ENCODE measurements at regions not wholly inside any gene's neighbourhood (a gene's known extent, or its start where the extent isn't known, plus 50 kb on each side); places are given as distances from the start of the nearest gene placed in this dataset.
"Not testable (repeated sequence)": the region's sequence is repeated elsewhere in the genome, so short reads cannot be mapped to it uniquely, and the experiment has no call there.

GRCh38 chr1:25022361-25023189 is 92.5 kb upstream of the RUNX3 start:
- peak; percentile 86 to 88 for DNase-seq (ENCODE audit: low read depth in 2 of 2)

DNA sequence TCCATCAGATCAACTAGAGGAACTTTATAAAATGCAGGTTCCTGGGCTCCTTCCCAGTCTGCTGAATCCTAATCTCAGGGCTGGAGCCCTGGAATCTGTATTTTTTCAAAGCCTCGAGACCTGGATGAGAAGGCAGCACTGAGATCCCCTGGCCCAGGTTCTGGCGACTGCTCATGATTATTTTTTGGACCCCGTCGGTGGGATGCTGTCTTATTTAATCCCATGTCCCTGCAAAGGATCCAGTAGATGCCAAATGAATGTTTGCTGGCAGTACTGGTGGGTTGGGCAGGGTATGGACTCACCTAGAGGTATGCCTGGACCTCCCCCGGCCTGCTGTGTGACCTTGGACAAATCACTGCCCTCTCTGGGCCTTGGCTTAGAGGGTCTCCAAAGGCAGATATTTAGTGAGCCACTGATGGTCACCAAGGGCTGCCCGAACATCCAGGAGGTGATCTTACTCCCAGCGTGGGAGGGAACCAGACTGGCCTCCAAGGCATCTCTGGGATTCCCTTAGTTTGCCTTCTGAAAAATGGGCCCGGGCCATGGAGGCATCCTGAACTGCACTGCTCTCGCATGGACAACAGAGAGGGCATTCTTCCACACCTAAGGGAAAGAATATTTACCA is 91.6 kb upstream of the RUNX3 start:
- no peak for DNase-seq (ENCODE audit: low read depth in 2 of 2)

DNA sequence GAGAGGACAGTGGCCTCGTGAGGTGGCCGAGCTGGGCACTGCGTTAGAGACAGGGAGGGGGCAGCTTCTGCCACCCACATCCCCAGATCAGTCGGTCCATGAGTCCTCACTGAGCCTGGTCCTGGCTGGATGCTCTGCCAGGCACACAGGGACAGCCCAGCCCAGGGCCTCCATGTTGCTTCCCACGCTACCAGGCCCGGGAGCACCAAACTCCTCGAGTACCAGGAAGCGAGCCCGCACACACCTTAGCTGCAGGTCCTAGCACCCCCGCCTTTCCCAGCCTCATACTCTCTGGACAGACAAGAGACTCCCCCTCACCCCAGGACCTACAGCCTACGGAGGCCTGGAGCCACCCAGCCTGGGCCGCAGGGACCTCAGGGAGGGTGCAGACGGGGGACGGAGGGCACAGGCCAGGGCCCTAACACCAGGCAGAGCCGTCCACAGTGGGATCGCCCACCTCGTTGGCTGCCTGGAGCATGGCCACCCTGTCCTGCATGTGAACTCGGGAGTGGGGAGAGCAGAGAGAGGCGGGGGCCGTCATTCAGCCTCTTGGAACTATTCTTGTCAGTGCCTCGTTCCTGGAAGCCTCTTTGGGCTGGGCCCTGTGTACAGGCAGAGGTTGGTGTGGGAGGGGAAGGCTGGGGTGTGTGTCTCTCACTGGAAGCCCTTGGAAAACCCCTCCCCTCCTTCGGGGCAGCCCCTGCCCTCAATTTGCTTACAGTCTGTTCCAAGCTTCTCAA is 90.9 kb upstream of the RUNX3 start:
- no peak for DNase-seq (ENCODE audit: low read depth in 2 of 2)

DNA sequence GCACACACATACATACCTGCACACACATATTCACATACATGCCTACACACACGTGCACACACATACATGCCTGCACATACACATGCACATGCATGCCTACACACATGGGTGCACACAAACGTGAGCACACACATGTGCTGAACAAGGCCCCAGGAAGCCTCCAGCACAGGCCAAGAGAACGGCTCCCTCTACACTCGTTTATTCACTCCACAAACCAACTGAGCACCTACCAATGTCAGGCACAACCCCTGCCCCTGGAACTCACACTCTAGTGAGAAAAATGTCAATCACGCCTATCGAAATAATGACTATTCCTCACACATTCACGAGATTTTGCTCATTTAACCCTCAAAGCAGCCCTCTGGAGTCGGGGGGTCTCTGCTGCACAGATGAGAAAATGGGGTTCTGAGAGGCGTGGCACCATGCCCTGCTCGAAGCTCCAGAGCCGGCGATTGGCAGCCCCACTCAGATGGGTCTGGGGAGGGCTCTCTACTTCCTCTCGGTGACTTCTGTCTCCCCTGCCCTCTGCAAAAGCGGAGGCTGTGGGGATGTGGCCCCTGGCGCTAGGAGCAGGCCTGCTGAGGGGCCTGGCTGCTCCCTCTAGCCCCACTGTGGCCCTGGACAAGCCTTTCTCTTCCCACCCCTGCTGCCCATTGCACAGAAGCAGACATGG is 90.2 kb upstream of the RUNX3 start:
- no peak for DNase-seq (ENCODE audit: low read depth in 2 of 2)

DNA sequence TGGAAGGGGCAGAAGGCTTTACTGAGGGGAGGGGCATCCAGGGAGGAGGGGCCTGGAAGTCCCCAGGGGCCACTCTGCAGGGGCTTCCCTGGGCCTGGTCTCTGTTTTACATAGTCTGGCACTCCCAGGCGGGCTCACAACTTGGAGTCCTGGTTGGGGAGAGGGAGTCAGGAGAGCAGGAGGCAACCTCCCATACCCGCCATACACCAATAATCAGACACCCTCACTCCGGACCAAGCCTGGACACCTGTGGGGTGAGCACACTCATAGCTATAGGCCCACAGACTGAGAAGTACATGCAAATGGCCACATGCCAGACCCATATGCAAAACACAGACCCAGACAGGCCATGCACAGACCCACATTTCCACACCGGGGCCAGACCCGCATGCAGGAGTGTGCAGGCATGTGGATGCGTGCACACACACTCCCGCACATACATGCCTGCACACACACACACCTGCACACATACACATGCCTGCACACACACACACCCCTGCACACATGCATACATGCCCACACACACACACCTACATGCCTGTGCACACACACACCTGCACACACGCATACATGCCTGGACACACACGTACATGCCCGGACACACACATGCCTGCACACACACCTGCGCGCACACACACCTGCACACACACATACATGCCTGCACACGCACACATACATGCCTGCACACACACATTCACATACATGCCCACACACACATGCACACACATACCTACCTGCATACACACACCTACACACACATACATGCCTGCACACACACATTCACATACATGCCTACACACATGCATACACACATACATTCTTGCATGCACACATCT is 89.5 kb upstream of the RUNX3 start:
- no peak for DNase-seq (ENCODE audit: low read depth in 2 of 2)

GRCh38 chr1:25018943-25019336 is 88.9 kb upstream of the RUNX3 start:
- DNase-seq (ENCODE audit: low read depth in 2 of 2) = no peak

GRCh38 chr1:25018110-25018735 is 88.1 kb upstream of the RUNX3 start:
- no peak for DNase-seq (ENCODE audit: low read depth in 2 of 2)

DNA sequence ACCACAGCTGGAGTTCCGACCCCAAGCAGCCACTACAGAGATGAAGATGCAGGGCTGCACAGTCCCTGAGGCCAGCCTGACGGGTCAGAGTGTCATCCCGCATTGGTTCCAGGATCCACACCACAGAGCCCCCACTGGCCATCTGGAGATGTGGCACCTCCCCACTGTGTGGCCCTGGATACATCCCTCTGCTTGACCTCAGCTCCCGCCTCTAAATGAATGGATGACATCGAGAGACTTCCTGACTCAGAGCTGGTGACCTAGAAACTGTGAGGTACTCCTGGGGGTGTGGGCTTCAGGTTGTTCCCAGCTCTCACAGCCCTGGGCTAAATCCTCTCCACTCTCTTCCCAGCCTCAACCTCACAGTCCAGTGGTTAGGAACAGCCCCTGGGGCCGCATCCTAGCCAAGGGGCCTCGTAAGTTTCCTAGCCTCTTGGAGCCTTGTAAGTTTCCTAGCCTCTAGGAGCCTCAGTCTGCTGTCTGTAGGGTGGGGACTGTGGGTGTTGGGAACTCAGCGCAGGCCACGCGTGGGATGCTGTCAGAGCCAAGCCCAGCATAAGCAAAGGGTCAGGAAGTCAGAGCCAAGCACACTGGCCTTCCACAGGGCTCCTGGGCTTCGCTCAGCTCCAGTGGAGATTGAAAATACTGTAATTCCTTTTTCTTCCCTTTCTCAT is 87.5 kb upstream of the RUNX3 start:
- no peak for DNase-seq (ENCODE audit: low read depth in 2 of 2)

DNA sequence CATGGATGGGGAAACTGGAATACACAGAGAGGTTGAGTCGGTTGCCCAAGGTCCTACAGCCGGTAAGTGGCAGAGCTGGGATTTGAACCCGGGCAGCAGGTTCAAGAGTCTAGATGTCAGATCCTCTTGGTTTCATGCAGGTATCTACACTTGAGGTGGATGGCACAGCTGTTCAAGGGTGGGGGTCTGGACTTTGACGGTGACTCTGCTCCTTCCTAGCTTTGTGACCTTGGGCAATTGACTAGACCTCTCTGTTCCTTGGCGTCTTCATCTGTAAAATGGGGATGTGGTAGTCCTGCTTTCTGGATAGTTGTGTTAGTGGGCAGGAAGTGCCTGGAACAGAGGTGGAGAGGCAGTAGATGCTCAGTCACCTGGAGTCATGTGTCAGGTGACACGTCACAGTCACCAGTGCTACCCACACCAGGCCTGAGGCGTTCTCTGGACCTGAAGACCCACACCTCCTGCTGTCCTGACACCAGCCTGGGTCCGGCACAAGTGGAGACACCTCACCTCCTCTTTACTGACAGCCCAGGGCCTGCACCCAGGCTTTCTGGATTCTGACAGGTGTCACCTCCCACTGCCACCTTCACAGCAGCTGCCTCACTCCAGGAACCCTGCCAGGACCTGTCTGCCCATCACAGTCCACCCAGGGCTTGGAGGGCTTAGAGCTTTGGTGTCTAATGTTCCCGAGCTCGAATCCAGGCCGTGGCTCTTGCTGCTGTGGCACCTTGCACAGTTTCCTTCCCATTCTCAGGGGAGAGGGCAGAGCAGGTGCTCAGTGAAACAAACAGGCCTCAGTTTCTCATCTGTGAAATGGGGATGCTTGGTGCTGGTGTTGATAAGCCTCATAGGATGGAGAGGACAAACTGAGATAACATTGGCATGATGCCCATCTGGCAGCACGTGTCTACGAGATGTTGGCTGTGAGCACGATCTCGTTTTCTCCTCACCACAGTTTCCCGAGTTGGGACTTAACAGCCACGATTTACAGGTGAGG is 83.2 kb upstream of the RUNX3 start:
- DNase-seq (ENCODE audit: low read depth in 2 of 2) = no peak

DNA sequence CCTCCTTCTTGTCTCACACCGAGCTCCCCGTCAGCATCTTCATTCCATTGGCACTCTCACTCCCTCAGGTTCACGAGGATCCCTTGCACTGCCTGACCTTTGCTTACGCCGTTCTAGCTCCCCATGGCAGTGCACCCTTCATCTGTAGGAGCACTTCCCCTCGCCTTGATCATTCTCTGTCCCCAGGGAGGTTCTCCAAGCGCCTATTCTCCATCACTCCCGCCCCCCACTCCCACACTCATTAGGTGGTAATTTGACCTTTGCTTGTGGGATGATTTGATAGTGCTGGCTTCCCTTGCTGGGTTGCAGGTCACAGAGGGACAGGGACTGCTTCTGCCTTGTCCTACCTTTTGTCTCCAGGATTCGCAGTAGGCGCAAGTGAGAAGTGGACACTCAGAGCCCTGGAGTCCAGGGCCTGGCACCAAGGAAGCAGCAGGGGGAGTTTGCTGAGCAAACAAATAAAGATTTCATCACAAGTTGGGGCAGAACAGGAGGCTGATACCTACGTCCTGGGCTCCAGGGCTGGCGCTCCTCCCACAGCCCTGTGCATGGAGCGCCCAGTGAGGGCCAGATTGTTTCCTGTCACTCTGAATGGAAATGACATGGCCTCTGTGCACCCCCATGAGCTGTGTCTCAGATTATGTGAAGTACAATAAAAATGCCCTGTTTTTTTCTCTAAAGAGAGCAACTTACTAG is 82.0 kb upstream of the RUNX3 start:
- DNase-seq (ENCODE audit: low read depth in 2 of 2) = no peak

DNA sequence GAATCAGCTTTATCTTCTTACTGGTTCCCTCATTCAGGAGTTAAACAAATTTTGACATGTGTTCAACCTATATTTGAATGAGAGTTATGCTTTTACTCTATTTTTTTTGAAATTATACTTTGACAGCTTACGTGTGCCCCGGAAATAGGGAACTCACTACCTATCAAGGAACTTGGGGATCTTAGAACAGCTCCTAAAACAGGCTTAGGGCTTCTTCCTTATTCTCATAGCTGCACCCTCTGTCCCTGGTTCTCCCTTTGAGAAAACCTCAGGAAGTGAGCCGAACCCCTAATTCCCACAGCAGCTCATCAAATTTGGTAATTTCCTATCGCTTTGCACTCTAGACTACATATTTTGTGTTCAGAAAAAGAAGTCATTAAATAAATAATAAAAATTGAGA is 81.2 kb upstream of the RUNX3 start:
- no peak for DNase-seq (ENCODE audit: low read depth in 2 of 2)

- no peak for DNase-seq (ENCODE audit: low read depth in 2 of 2)
These were observed 79.7 kb upstream of the RUNX3 start for GRCh38 chr1:25009671-25010262.

GRCh38 chr1:25008192-25008485 is 78.1 kb upstream of the RUNX3 start:
- no peak for DNase-seq (ENCODE audit: low read depth in 2 of 2)

DNA sequence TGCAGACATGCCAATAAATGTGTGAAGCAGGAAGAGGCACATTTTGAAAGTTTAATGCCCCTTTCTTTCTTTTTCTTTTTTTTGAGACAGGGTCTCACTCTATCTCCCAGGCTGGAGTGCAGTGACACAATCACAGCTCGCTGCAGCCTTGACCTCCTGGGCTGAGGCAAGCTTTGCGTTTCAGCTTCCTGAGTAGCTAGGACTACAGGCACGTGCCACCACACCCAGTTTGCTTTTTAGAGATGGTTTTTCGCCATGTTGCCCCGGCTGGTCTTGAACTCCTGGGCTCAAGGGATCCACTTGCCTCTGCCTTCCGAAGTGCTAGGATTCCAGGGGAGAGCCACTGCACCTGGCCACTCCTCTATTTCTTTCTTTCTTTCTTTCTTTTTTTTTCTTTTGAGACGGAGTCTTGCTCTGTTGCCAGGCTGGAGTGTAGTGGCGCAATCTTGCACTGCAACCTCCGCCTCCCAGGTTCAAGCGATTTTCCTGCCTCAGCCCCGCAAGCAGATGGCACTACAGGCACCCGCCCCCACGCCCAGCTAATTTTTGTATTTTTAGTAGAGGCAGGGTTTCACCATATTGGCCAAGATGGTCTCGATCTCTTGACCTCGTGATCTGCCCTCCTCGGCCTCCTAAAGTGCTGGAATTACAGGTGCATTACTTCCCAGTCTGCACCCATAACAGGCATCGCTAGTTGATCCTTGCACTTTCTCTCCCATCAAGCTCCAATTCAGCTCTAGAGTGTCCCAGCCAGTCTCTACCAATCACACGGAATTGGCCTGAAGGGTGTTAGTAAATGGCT is 77.5 kb upstream of the RUNX3 start:
- DNase-seq (ENCODE audit: low read depth in 2 of 2) = not testable (repeated sequence)

GRCh38 chr1:25006770-25007169 is 76.7 kb upstream of the RUNX3 start:
- no peak for DNase-seq (ENCODE audit: low read depth in 2 of 2)

DNA sequence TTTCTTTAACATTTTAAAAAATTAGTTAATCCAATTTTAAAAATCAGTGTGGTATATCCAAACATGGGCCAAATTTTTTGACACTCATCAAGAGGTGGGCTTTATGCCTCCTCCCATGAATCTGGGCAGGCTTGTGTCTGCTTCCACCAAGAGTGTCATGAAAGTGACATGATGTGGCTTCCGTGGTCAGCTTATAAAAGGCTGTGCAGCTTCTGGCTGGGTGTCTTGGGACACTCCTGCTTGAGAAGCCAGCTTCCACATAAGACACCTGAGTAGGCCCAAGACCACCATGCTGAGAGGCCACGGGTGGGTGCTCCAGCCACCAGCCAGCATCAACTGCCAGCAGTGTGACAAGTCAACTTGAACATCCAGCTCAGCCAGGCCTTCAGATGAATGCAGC is 74.3 kb upstream of the RUNX3 start:
- no peak for DNase-seq (ENCODE audit: low read depth in 2 of 2)

DNA sequence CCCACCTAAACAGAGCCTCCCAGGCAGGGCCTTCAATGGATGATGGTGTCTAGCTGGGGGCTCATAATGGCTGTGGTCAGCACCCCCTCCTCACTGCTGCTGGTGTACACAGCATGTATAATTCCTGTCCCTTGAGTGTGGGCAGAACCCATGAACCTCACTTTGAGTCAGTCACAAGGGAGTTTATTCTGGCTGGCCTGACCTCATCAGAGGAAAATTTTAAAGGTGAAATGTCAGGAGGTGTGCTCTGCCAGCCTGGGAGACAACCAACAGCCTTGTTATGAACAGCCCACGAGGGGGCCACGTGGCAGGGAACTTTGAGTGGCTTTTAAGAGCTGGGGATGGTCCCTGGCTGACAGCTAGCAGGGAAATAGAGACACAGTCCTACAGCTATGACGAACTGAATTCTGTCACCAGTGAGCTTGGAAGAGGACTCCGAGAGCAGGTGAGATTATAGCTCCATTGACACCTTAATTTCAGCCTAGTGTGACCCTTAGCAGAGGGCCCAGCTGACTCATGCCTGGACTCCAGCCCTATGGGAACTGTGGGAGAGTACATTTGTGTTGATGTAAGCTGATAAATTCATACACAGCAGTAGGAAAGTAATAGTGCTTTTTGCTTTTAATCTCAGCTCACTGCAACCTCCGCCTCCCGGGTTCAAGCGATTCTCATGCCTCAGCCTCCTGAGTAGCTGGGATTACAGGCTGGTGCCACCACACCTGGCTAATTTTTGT is 73.5 kb upstream of the RUNX3 start:
- no peak for DNase-seq (ENCODE audit: low read depth in 2 of 2)
